ENCODE measurements at regions not wholly inside any gene's neighbourhood (a gene's known extent, or its start where the extent isn't known, plus 50 kb on each side); places are given as distances from the start of the nearest gene placed in this dataset.

GRCh38 chr18:22344908-22345670 lies 72.6 kb downstream of the CTAGE1 start:
- TF ChIP-seq CTCF (IDR thresholded peaks at IDR 0.05) (no peak), POLR2A (IDR thresholded peaks at IDR 0.05) (no peak)
- Histone ChIP-seq H3K27ac (peak overlapping the region; percentile 63 to 83 (median 82)), H3K27me3 (no peaks in the 10 kb centered on the region), H3K36me3 (no peaks in the 10 kb centered on the region), H3K9me3 (no peaks in the 10 kb centered on the region), H3K4me1 (peaks cover 24 to 52% of the 10 kb centered on the region in 2 donors), H3K4me3 (replicated peaks in 1 of 3) (no peak overlapping the region)
- intact Hi-C loops (cut with DNase I): no loop called here
- peak in 1 of 2 donors; percentile 20 for DNase-seq
- WGBS, 2 donors: 63 to 76% methylated on average over 3 of the region's 3 CpGs

GRCh38 chr18:22344445-22344844 lies 73.3 kb downstream of the CTAGE1 start:
- H3K27me3 ChIP-seq: no peaks in the 10 kb centered on the region
- H3K27ac ChIP-seq: no peak overlapping the region
- intact Hi-C loops (cut with DNase I): no loop called here
- no peak for TF ChIP-seq POLR2A (IDR thresholded peaks at IDR 0.05)
- no peak for TF ChIP-seq CTCF (IDR thresholded peaks at IDR 0.05)
- no peaks in the 10 kb centered on the region for H3K36me3 ChIP-seq
- H3K9me3 ChIP-seq: no peaks in the 10 kb centered on the region
- peaks cover 24 to 49% of the 10 kb centered on the region in 2 donors for H3K4me1 ChIP-seq
- no peak overlapping the region for H3K4me3 ChIP-seq (replicated peaks in 1 of 3)
- 77 to 82% methylated on average over 1 of the region's 1 CpG for WGBS, 2 donors
- DNase-seq: no peak

GRCh38 chr18:22343613-22344012 lies 74.1 kb downstream of the CTAGE1 start:
- no peak overlapping the region for H3K27ac ChIP-seq

GRCh38 chr18:22342625-22343024 lies 75.1 kb downstream of the CTAGE1 start:
- Histone ChIP-seq H3K27ac (peak overlapping the region in 2 of 3 donors; percentile 6 to 35), H3K36me3 (no peaks in the 10 kb centered on the region), H3K9me3 (no peaks in the 10 kb centered on the region), H3K4me1 (peaks cover 17 to 40% of the 10 kb centered on the region in 2 donors), H3K4me3 (replicated peaks in 1 of 3) (no peak overlapping the region), H3K27me3 (no peaks in the 10 kb centered on the region)
- 29 to 45% methylated on average over 4 of the region's 4 CpGs for WGBS, 2 donors
- intact Hi-C loops (cut with DNase I): no loop called here
- peak; percentile 82 to 84 for DNase-seq
- TF ChIP-seq CTCF (IDR thresholded peaks at IDR 0.05) (no peak), POLR2A (IDR thresholded peaks at IDR 0.05) (no peak)

More at GRCh38 chr18:22343613-22344012, 74.1 kb downstream of the CTAGE1 start:
- Histone ChIP-seq H3K4me3 (replicated peaks in 1 of 3) (no peak overlapping the region), H3K27me3 (no peaks in the 10 kb centered on the region), H3K4me1 (peaks cover 24 to 43% of the 10 kb centered on the region in 2 donors), H3K36me3 (no peaks in the 10 kb centered on the region), H3K9me3 (no peaks in the 10 kb centered on the region)
- intact Hi-C loops (cut with DNase I): no loop called here
- WGBS, 2 donors: 93 to 96% methylated on average over 5 of the region's 5 CpGs
- TF ChIP-seq POLR2A (IDR thresholded peaks at IDR 0.05) (no peak), CTCF (IDR thresholded peaks at IDR 0.05) (no peak)
- no peak for DNase-seq

- no peaks in the 10 kb centered on the region for H3K36me3 ChIP-seq
- H3K27ac ChIP-seq: no peak overlapping the region
- no peak overlapping the region for H3K4me3 ChIP-seq (replicated peaks in 1 of 3)
- H3K9me3 ChIP-seq: no peaks in the 10 kb centered on the region
- DNase-seq: no peak
- H3K27me3 ChIP-seq: no peaks in the 10 kb centered on the region
- WGBS, 2 donors: 97 to 100% methylated on average over 1 to 3 of the region's 3 CpGs
- intact Hi-C loops (cut with DNase I): no loop called here
- peaks cover 0 to 20% of the 10 kb centered on the region in 2 donors for H3K4me1 ChIP-seq
- TF ChIP-seq CTCF (IDR thresholded peaks at IDR 0.05) (no peak), POLR2A (IDR thresholded peaks at IDR 0.05) (no peak)
Measured at GRCh38 chr18:22340331-22340730, 77.4 kb downstream of the CTAGE1 start.

Measured in thyroid gland (tissue), 4 donors.